ENCODE measurements at regions not wholly inside any gene's neighbourhood (a gene's known extent, or its start where the extent isn't known, plus 50 kb on each side); places are given as distances from the start of the nearest gene placed in this dataset.

DNA sequence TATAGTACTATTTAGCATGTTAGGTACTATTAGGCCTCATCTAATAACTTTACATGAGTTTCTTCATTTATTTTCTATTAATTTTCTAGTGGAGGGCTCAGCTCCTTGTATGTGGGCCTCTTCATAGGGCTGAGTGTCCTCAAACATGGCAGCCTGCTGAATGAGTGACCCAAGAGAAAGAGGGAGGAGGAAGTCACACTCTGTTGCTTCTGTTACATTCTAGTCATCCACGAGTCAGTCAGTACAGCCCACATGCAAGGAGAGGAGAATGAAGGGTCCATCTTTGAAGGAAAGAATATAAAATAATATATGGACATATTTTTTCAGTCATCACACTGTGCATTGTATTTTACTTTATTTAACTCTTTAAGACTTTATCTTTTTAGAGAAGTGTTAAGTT lies 66.6 kb upstream of the NR3C1 start:
- Histone ChIP-seq H3K56ac (ENCODE audit: insufficient read length, low read depth, low read length) (no peak overlapping the region), H3K18ac (ENCODE audit: insufficient read length, low read depth, low read length) (no peak overlapping the region), H2BK5ac (ENCODE audit: insufficient read length, low read length) (no peak overlapping the region), H2AFZ (ENCODE audit: low read length) (no peak overlapping the region), H3K27me3 (ENCODE audit: insufficient read depth, low read length) (no peaks in the 10 kb centered on the region), H3K9ac (ENCODE audit: extremely low read depth, insufficient read length, low read length) (no peak overlapping the region), H3K27ac (ENCODE audit: insufficient read length, low read depth, low read length) (no peak overlapping the region), H3K23me2 (ENCODE audit: insufficient read length, low read depth, low read length, poor library complexity, severe bottlenecking) (no peaks in the 10 kb centered on the region), H3K79me2 (ENCODE audit: insufficient read depth, low read length) (no peaks in the 10 kb centered on the region), H3K4ac (ENCODE audit: low read depth, low read length) (no peak overlapping the region), H3K23ac (ENCODE audit: insufficient read length, low read depth, low read length) (no peak overlapping the region), H2AK5ac (ENCODE audit: insufficient read length, low read length) (no peak overlapping the region), H2BK20ac (ENCODE audit: low read depth, low read length, poor library complexity, severe bottlenecking) (no peak overlapping the region), H3K4me1 (ENCODE audit: insufficient read depth, low read length) (no peaks in the 10 kb centered on the region), H4K8ac (replicated peaks; ENCODE audit: insufficient read length, low read depth, low read length) (no peak overlapping the region), H2BK15ac (ENCODE audit: low read depth, low read length) (no peak overlapping the region), H3K79me1 (ENCODE audit: insufficient read depth, low read depth, low read length, poor library complexity, severe bottlenecking) (no peaks in the 10 kb centered on the region), H3K14ac (ENCODE audit: insufficient read depth, low read length) (no peak overlapping the region), H3T11ph (ENCODE audit: low read length) (no peak overlapping the region), H3K9me3 (ENCODE audit: control insufficient read depth, low read depth, low read length) (no peaks in the 10 kb centered on the region), H4K91ac (ENCODE audit: insufficient read length, low read depth, low read length) (no peak overlapping the region), H4K5ac (ENCODE audit: insufficient read length, low read depth, low read length) (no peak overlapping the region), H4K20me1 (ENCODE audit: control insufficient read depth, insufficient read depth, insufficient read length) (no peaks in the 10 kb centered on the region), H2BK120ac (ENCODE audit: low read depth, low read length, poor library complexity, severe bottlenecking) (no peak overlapping the region), H2BK12ac (ENCODE audit: insufficient read length, low read depth, low read length) (no peak overlapping the region), H3K4me2 (ENCODE audit: insufficient read depth, insufficient read length, low read length) (no peak overlapping the region)
- Mint-ChIP-seq H3K9me3 (no peaks in the 10 kb centered on the region; a peak in 1 of 5 replicates), H3K4me1 (no peaks in the 10 kb centered on the region), H3K4me3 (no peak overlapping the region), H3K27ac (no peak overlapping the region; a peak in 1 of 7 replicates), H3K27me3 (ENCODE audit: low read depth) (no peaks in the 10 kb centered on the region), H3K36me3 (ENCODE audit: insufficient read depth in 1 of 3, low read depth in 3 of 3) (0 out of 7 replicates have a peak, but pooled peaks cover 0 to 5% (median 0%) of the 10 kb centered on the region in 3 experiments)
- no CpG with 5 or more reads among the region's 1 CpG for WGBS (ENCODE audit: extremely low coverage, insufficient read length, low lambda C conversion rate)
- TF ChIP-seq CTCF (conservative IDR thresholded peaks at IDR 0.05), result no peak
- no peak for DNase-seq

All from H9 (cell line).